ENCODE measurements at regions not wholly inside any gene's neighbourhood (a gene's known extent, or its start where the extent isn't known, plus 50 kb on each side); places are given as distances from the start of the nearest gene placed in this dataset.
"Not testable (repeated sequence)": the region's sequence is repeated elsewhere in the genome, so short reads cannot be mapped to it uniquely, and the experiment has no call there.

DNA sequence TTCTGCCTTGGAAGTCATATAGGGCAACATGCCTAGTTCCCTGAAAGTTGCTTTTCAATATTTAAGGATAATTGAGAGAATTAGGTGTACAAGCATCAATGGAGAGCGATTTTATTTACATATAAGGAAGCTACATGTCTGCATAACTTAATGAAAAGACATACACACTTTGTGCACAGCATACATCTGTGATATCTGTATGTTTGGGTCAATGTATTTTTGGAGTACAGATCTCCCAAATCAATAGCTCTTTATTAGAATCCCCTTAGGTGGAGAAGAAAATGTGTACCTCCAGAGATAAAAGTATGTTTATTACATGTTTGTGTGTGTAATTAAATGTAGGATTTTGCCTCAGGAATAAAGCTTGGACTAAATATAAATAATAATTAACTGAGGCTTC, 373.7 kb upstream of the CCNH start:
- DNase-seq (ENCODE audit: low read depth), result no peak

DNA sequence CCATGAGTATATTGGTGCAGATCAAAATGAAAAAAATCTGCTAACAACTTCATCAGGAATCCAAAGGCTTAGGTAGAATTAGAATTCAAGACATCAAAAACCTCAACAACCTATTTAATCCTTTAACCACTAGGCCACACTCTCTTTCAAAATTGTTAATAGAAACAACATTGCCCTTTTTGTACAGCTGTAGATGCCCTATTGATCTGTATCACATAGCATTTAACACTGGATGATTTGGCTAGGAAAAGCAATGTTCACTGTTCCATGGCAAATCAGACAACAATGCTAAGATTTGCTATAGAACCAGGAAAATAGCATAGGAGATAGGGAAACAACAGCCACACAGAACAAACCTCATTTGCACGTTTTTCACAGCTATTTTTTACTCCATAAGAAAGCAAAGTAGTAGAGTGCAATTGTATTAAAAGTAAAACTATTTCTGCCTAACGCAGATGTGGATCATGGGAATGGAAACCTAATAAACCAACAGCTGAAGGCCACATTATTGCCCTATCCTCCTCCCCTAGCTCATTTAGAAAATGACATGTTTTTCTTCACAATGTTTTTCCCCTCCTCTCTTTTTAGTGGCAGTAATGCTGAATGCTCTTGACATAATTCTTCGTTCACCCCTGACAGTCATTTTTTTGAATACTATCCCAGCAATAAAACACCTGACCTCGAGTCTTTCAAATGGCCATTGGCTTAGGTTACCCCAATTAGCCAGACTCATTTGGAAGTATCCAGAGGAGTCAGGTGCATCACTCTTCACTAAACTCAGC, 373.0 kb upstream of the CCNH start:
- no peak for DNase-seq (ENCODE audit: low read depth)

DNA sequence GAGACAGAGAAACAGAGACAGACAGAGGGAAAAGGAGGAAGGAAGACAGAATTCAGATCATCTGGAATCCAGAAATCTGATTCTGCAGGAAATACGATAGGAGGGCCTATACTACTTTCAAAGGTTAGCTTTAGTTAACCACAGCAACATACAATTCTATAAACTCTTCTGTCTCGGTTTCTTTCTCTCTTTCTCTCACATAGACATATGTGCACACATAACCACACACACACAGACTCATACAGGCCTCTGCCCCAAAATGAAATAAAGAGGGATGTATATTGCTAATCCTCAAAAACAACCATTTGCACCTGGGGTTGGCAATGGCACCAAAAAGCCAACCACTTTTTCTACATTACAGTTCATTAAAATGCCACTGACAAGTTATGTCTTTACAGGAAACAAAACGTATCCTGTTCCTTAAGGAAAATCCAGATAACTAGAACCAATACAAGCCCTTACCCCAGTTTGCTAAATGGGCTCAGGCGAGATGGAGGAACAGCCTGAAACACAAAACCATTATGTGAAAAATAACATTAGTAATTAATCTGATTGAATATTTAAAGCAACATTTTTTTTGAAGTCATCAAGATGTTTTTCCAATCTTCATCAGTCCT, 372.3 kb upstream of the CCNH start:
- DNase-seq (ENCODE audit: low read depth), result no peak

DNA sequence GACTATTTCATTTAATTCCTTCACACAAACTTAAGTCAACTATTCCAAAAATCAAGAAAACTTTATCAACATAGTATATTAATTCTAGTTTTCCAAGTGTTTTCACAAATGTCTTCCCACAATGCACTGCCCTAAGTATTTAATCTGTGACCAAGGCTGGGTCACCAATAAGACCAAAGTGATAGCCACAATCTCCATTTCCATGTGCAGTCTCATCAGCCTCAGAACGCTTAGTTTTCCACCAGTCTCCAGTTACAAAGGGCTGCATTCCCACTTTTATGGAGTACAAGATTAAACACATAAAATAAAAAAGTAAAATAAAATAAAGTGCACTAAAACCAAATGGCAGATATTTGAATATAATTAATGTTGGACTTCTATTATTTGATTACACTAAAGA, 371.6 kb upstream of the CCNH start:
- DNase-seq (ENCODE audit: low read depth), result no peak

DNA sequence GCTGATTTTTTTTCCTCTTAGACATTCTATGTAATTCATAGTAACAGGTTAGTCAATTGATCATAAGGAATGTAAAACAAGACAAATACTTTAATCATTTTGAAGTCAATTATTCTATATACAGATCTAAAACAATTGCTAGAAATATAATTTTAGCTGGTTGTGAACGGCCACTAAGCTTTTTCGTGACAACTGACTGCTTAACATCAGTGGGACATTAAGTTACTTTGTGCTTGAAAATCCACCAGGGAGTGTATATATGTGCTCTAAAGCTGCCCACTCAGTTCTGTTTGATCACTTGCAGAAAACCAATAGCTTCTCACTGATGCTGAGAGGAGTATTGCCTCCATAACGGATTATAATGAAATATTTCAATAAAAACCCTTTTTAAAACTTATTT, 370.2 kb upstream of the CCNH start:
- no peak for DNase-seq (ENCODE audit: low read depth)

DNA sequence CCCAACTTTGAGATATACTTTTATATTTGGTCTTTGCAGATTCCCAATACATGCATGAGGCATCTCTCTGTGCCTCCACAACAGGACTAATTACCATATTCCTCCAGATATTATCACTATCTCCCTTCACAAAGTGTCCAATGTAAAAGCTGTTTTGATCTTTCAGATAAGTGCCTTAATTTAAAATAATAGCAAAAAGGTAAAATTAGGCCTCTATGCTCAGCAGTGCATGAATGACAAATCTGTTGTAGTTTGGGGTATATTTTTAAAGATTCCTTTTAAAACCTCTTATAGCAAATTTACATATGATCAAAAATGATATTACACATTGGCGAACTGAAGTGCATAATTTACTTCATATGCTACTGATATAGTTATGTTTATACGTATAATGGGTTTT, 369.2 kb upstream of the CCNH start:
- DNase-seq (ENCODE audit: low read depth), result no peak

DNA sequence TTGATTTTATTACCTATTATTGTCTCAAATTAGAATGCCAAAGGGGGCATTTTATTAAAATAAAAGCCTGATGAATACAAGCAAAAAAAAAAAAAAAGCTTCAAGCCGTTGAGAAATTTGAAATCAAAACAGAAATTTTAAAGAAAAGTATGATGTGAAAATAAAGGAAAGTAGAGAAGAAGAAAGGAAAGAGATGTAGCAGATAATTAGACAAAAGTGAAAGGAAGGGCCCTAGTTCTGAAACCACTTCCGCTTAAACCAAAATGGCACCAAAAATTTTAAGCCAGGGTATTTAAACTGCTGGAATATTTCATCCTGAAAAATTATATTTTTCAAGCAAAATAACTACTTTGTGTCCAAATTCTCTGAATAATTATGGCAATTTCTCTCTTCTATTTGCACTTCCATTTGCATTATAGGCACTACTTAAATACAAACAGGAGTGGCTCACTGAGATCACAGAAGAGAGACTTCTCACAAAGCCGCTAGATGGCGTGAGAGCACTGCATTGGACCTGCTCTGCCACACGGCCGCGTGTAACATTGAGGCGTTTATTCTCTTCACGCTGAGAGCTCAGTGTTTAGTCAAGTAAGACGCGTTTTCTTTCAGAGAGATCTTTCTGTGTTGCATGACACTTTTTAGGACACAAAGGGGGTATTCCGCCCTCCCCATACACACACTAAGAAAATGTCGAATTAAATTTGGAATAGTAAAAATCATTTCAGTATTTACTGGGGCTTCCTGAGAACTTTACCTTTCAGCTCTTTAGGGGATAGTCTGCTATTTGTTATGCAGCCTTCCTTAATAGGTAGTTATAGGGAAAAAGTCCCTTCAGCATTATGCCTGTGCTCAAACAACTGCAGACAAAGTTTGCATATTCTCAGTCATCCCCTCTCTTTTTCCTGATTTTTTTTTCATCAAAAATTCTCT, 368.4 kb upstream of the CCNH start:
- DNase-seq (ENCODE audit: low read depth), result peak; percentile 72

DNA sequence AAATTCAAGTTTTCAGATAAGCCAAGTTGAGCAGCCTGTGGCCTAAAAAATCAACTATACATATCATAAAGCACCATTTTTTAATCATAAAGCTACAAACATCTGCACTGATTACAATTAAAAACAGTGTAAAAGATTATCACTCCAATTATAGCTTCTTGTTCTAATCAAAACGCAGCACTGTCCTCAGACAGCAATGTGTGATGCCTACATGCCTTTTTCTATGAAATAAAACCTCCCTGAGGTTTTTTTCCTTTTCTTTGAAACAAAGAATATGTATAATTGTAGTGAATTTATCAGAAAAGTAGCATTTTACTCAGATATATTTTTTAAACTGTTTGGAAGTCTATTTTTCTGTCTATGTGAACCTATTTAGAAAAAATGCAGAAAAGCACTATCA, 366.1 kb upstream of the CCNH start:
- no peak for DNase-seq (ENCODE audit: low read depth)

DNA sequence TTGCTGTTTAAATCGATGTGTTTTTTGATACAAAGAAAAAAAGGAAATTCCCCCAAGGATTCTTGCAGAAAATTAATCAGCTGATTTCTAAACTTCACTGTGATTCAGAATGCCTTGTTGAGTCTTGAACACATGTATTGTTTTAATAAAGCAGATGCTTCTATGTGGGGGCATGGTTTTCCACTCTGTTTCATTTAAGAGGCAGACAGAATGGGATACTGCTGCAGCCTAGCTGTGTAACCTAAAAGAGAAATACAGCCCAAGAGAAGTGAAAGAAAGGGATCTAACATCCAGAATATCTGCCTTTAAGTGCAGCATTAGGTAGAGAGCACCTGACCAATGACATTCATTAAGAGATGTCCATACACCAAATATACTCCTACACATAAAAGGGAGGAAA, 365.1 kb upstream of the CCNH start:
- DNase-seq (ENCODE audit: low read depth), result no peak

DNA sequence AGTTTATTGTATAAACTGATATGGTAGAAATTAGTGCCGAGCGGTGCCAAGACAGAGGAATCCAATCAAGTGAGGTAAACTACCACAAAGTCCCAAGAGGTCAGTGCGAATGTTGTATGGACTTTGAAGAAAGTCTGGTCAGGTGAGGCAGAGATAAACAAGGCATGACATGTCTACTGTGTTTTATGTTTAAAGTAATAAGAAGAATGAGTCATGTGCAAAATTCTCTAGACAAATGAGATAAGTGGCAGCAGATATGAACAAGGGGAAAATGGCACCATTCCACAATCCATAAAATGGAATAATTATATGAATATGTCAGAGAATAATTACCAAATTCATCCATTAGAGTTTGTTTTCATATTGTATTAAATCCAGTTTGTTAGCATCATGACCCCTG, 364.1 kb upstream of the CCNH start:
- no peak for DNase-seq (ENCODE audit: low read depth)

DNA sequence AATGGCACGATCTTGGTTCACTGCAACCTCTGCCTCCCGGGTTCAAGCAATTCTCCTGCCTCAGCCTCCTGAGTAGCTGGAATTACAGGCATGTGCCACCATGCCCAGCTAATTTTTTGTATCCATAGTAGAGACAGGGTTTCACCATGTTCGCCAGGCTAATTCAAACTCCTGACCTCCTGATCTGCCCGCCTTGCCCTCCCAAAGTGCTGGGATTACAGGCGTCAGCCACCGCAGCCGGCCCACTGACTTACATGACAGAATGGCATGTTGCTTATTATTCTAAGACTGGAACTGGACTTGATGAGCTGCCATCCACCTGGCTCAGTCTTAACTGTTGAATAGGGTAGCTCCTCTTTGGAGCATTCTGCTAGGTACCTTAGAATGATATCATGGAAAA, 363.6 kb upstream of the CCNH start:
- DNase-seq (ENCODE audit: low read depth), result not testable (repeated sequence)

DNA sequence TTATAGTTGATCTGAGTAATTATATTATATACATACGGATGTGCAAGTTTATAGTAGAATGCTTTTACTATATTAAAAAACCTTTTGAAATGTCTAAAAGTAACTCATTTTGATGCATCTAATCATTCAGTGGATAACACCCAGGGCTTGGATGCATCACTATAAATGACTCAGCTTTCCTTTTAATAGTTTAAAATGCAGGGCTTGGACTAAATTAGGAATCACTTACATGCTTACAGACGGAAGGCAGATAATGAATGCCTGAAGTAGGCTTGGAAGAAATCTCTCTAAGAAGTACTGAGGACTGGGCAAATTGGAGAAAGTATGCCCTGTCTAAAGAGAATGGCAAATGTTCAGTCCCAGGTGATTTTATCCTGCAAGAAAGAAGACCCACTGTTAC, 362.5 kb upstream of the CCNH start:
- no peak for DNase-seq (ENCODE audit: low read depth)

DNA sequence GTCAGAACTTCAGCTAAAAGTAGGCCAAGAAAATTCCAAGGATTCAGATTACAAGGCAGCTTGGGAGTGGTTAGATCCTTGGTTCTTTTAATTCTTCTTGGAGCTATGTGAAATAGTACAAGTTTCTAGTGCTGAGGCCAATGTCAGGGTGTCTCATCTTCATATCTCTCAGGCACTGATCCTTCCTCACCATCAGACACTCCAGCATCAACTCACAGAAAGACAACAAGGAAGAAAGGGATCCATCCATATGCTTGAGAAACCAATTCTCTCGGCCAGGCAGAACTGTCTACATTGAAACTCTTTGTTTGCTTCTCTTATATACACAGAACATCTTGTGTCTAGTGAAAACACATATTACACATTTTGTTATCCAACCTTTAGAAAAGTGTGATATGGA, 362.1 kb upstream of the CCNH start:
- no peak for DNase-seq (ENCODE audit: low read depth)

DNA sequence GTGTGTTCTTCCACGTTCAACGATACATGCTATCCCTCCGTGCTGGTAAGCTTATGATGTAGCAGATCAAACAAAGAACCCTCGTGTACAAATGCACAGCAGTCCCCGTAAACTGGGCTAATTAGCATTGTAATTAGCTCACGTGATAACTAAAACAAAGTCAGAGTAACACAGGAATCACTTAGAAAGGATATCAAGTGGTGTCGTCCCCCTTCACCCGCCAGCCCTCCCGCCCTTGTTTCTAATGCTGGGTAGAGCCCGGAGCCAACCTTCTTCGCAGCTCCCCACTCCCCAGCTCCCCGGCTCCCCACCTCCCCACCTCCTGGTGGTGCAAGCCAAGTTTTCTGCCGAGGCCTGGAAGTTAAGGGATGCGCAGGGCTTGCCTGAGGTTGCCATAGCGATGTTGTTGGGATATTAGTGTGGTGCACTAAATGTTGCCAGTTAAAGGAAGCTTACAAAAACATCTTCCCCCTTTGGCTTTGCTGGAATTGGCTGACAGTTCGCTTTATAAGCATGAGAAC, 357.9 kb upstream of the CCNH start:
- no peak for DNase-seq (ENCODE audit: low read depth)

DNA sequence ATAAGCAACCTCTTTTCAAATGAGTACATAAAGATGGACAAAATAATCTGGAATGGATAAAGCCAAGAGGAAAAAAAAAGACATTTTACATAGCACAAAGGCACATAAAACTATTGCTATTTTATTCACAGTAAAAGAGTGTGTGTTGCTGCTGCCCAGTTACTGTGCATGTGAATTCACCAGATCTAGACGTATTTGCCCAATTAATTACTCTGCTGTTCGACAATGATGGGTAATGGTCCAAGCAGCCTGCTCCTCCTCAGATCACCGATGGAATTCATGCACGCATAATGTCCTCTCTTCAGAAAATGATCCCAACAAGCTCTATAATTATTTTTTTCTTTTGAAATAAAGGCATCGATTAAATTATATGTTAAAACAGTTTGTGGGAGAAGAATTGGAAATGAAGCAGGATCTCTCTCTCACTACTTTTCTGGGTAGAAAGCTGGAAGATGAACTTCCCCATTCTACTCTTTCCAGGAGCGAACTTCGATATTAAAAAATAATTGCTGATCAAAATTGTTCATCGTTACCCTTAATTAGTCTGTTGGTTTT, 357.4 kb upstream of the CCNH start:
- DNase-seq (ENCODE audit: low read depth), result no peak

DNA sequence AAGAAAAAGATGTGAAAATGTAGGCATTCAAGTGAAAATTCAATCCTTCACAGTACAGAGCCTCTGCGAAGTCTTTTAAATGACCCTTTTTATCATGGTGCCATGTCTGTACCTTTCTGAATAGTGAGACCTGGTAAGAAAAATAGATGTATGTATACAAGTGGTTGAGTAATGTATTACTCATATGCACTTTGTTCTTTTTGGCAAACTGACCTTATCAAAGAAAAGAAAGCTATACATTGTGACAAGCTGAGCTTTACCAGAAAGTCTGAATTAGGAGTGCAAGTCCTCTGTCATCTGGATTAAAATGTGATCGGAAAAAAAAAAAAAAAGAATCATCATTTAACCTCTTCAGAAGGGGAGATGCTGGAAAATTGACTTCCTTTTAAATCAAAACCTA, 356.4 kb upstream of the CCNH start:
- DNase-seq (ENCODE audit: low read depth), result no peak

DNA sequence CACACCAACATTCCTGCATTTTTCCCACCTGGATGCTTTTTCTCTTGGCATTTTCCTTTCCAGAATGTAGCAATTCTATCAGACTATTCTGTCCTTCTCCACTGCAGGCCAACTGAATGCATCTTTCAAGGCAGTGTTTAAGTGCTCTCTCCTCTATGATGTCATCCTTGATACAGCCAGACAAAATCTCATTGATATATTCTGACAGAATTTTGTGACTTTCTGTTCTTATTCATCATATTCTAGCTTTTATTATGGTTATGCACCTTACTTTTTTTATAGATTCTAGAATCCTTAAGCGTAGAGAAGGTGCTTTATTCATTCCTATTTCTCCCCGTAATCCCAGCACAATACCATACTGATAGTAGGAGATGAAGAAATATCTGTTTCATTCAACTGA, 355.5 kb upstream of the CCNH start:
- no peak for DNase-seq (ENCODE audit: low read depth)

DNA sequence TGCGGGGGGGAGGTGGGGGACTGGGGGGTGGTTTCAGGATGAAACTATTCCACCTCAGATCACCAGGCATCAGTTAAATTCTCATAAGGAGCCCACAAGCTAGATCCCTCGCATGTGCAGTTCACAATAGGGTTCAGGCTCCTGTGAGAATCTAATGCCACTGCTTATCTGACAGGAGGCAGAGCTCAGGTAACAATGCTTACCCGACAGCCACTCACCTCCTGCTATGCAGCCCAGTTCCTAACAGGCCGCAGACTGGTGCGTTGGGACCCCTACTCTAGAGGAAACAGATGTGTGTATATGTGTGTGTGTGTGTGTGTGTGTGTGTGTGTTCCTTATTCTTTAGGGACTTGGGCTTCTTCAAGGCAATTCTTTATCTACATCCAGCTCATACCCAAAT, 352.3 kb upstream of the CCNH start:
- DNase-seq (ENCODE audit: low read depth), result no peak

DNA sequence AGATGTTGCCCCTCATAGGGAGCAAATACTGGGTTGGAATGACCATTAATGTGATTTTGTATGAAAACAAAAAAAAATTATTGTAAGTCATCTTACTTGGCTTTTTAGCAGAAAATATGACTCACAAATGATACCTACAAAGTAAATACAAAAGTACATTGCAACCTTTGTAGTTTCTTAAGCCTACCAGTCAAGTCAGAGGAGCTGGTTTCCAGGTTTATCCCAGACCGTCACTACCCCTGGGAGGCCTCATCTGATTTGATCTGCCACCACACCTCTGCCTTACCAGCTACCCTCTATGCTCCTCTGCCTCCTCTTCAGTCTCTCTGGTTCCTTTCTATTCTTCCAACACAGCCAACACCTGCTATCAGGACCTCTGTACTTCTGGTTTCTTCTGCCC, 349.9 kb upstream of the CCNH start:
- DNase-seq (ENCODE audit: low read depth), result no peak

DNA sequence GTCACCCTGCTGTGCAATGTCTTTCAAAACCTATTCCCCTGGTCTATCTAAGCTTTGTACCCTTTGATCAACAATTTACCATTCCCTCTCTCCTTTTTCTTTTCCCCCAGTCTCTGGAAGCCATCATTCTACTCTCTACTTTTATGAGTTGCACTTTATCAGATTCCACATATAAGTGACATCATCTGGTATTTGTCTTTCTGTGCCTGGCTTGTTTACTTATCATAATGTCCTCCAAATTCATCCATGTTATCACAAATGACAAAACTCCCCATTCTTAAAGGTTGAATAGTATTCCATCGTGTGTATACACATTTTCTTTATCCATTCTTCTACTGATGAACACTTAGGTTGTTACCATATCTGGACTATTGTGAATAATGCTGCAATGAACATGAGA, 344.2 kb upstream of the CCNH start:
- no peak for DNase-seq (ENCODE audit: low read depth)

DNA sequence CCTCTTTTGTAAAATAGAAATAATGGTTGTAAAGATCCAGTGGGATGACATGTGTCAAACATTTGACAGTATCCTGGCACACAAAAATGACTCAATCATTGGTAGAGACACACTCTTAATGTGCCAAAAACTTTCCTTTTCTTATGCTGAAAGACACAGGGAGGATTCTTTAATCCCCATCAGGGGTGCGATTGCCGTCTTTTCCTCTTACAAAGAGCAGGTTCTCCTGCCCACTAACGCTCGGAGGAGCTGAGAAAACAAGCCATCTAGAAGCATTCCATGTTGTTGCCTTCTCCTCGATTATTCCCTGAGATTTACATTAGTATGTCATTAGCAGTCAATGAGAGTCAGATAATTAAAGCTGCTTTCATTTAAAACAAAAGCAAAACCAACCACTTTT, 342.6 kb upstream of the CCNH start:
- no peak for DNase-seq (ENCODE audit: low read depth)
